MG63 (cell line): ENCODE measurements at regions not wholly inside any gene's neighbourhood (a gene's known extent, or its start where the extent isn't known, plus 50 kb on each side); places are given as distances from the start of the nearest gene placed in this dataset.
"Not testable (repeated sequence)": the region's sequence is repeated elsewhere in the genome, so short reads cannot be mapped to it uniquely, and the experiment has no call there.

Source experiments
- DNase-seq: peaks from one replicate; pipeline ENCODE4 v3.0.0-alpha.2; 2020
- H3K27me3 ChIP-seq: fragments of 250-450 bp; sonication (Bioruptor Pico); 2 replicates; pipeline ENCODE4 v1.5.1; 2020; ENCODE audit warnings: mild to moderate bottlenecking, moderate library complexity
- H3K36me3 ChIP-seq: fragments of 250-450 bp; sonication (Bioruptor Pico); 2 replicates; pipeline ENCODE4 v1.5.1; 2020; ENCODE audit warnings: mild to moderate bottlenecking, moderate library complexity
- H3K4me3 ChIP-seq: fragments of 250-450 bp; sonication (Bioruptor Pico); 2 replicates; pipeline ENCODE4 v1.5.1; 2020; ENCODE audit warnings: mild to moderate bottlenecking, moderate library complexity
- H3K9me3 ChIP-seq: fragments of 250-450 bp; sonication (Bioruptor Pico); 2 replicates; pipeline ENCODE4 v1.5.1; 2020; ENCODE audit warnings: mild to moderate bottlenecking, moderate library complexity

GRCh38 chr15:30688684-30689083 lies 62.8 kb downstream of the ARHGAP11B start:
- not testable (repeated sequence) for H3K4me3 ChIP-seq, H3K27me3 ChIP-seq, H3K36me3 ChIP-seq, H3K9me3 ChIP-seq, DNase-seq

GRCh38 chr15:30690153-30690552 lies 64.2 kb downstream of the ARHGAP11B start:
- not testable (repeated sequence) for H3K36me3 ChIP-seq, H3K4me3 ChIP-seq, DNase-seq, H3K27me3 ChIP-seq, H3K9me3 ChIP-seq

- H3K27me3 ChIP-seq, H3K9me3 ChIP-seq, DNase-seq, H3K4me3 ChIP-seq, H3K36me3 ChIP-seq: not testable (repeated sequence)
Observed at GRCh38 chr15:30695811-30696210, 69.9 kb downstream of the ARHGAP11B start.

- not testable (repeated sequence) for H3K4me3 ChIP-seq, H3K36me3 ChIP-seq, H3K9me3 ChIP-seq, DNase-seq, H3K27me3 ChIP-seq
Observed at GRCh38 chr15:30696439-30697314, 70.7 kb downstream of the ARHGAP11B start.

GRCh38 chr15:30697315-30697685 lies 71.4 kb downstream of the ARHGAP11B start:
- not testable (repeated sequence) for H3K27me3 ChIP-seq, H3K9me3 ChIP-seq, DNase-seq, H3K4me3 ChIP-seq, H3K36me3 ChIP-seq

- not testable (repeated sequence) for H3K9me3 ChIP-seq, H3K27me3 ChIP-seq, DNase-seq, H3K36me3 ChIP-seq, H3K4me3 ChIP-seq
Observed at GRCh38 chr15:30700006-30700597, 74.2 kb downstream of the ARHGAP11B start.

GRCh38 chr15:30707976-30708685 lies 82.2 kb downstream of the ARHGAP11B start:
- not testable (repeated sequence) for H3K9me3 ChIP-seq, H3K27me3 ChIP-seq, H3K36me3 ChIP-seq, DNase-seq, H3K4me3 ChIP-seq

- H3K4me3 ChIP-seq, H3K36me3 ChIP-seq, H3K27me3 ChIP-seq, H3K9me3 ChIP-seq: not testable (repeated sequence)
- peak; percentile 2 for DNase-seq
Observed at GRCh38 chr15:30708809-30709208, 82.9 kb downstream of the ARHGAP11B start.

GRCh38 chr15:30718038-30718643 lies 92.2 kb downstream of the ARHGAP11B start:
- not testable (repeated sequence) for H3K4me3 ChIP-seq, DNase-seq, H3K9me3 ChIP-seq, H3K27me3 ChIP-seq, H3K36me3 ChIP-seq

- H3K9me3 ChIP-seq, H3K4me3 ChIP-seq, H3K36me3 ChIP-seq, H3K27me3 ChIP-seq, DNase-seq: not testable (repeated sequence)
Observed at GRCh38 chr15:30719363-30719762, 93.4 kb downstream of the ARHGAP11B start.

- H3K36me3 ChIP-seq, DNase-seq, H3K4me3 ChIP-seq, H3K9me3 ChIP-seq, H3K27me3 ChIP-seq: not testable (repeated sequence)
Observed at GRCh38 chr15:30720825-30721224, 94.9 kb downstream of the ARHGAP11B start.

GRCh38 chr15:30721529-30721928 lies 95.6 kb downstream of the ARHGAP11B start:
- not testable (repeated sequence) for H3K9me3 ChIP-seq, DNase-seq, H3K4me3 ChIP-seq, H3K27me3 ChIP-seq
- peaks cover 12% of the 10 kb centered on the region for H3K36me3 ChIP-seq

GRCh38 chr15:30723540-30724175 lies 97.7 kb downstream of the ARHGAP11B start:
- H3K9me3 ChIP-seq, DNase-seq, H3K27me3 ChIP-seq, H3K4me3 ChIP-seq: not testable (repeated sequence)
- peaks cover 13% of the 10 kb centered on the region for H3K36me3 ChIP-seq

- H3K4me3 ChIP-seq, DNase-seq, H3K27me3 ChIP-seq, H3K9me3 ChIP-seq: not testable (repeated sequence)
- peaks cover 39% of the 10 kb centered on the region for H3K36me3 ChIP-seq
Observed at GRCh38 chr15:30729880-30730590, 104.1 kb downstream of the ARHGAP11B start.

GRCh38 chr15:30730633-30731032 lies 104.7 kb downstream of the ARHGAP11B start:
- peaks cover 42% of the 10 kb centered on the region for H3K36me3 ChIP-seq
- H3K27me3 ChIP-seq, DNase-seq, H3K9me3 ChIP-seq, H3K4me3 ChIP-seq: not testable (repeated sequence)

GRCh38 chr15:30732100-30732499 lies 106.2 kb downstream of the ARHGAP11B start:
- not testable (repeated sequence) for H3K9me3 ChIP-seq, H3K4me3 ChIP-seq, DNase-seq, H3K27me3 ChIP-seq
- H3K36me3 ChIP-seq, result peaks cover 47% of the 10 kb centered on the region
